Ovary (tissue), 3 donors: ENCODE measurements at regions not wholly inside any gene's neighbourhood (a gene's known extent, or its start where the extent isn't known, plus 50 kb on each side); places are given as distances from the start of the nearest gene placed in this dataset.

Source experiments
- CTCF ChIP-seq, 3 donors: fragments of 450-650 bp in 2 of 3; fragments of 200-600 bp in 1 of 3; IDR thresholded peaks; one replicate each; pipeline versions ENCODE4 v1.5.1 to v1.8.0; 2016 to 2022; ENCODE audit warnings: antibody characterized with exemption in 3 of 3, mild to moderate bottlenecking in 1 of 3
- EP300 ChIP-seq: sonication (generic); formaldehyde crosslinking; IDR thresholded peaks from one replicate; pipeline ENCODE4 v1.6.1; 2017; ENCODE audit warnings: antibody characterized with exemption
- donor health status: DM: no; HTN: no; CAD: no.

DNA sequence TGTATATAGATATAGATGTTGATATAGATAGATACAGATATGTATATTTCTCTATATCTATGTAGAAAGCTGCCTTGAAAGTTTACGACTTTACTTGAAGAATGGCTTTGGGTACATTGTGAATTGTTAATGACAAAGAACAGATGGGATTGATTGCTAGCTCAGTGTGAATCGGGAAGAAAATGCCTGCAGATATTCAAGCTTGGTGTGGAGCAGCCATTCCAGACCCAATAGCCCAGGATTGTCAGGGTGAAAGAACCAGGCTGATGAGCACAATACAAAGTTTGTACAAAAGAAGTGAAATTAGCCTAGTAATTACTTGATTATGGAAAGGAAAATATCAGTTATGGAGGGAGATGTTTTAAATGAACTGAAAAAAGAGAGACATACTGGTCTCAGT lies 946.2 kb downstream of the STPG2 start:
- TF ChIP-seq EP300, result no peak
- no peak for TF ChIP-seq CTCF (IDR thresholded peaks at IDR 0.05)
